HFF-Myc (cell line): ENCODE measurements at regions not wholly inside any gene's neighbourhood (a gene's known extent, or its start where the extent isn't known, plus 50 kb on each side); places are given as distances from the start of the nearest gene placed in this dataset.

ENCODE experiments used
- DNase-seq: peaks from one replicate; pipeline ENCODE4 v3.0.0-alpha.2; 2011; ENCODE audit warnings: low read depth; ENCODE audit errors: extremely low read depth
- H3K4me3 ChIP-seq: replicated peaks from 2 replicates; pipeline ENCODE4 v1.5.1; 2011; ENCODE audit warnings: low read depth, mild to moderate bottlenecking, control low read depth, low read length
- CTCF ChIP-seq: IDR thresholded peaks from 2 replicates; pipeline ENCODE4 v1.5.1; 2012; ENCODE audit warnings: mild to moderate bottlenecking, low read depth, low read length, control low read depth; ENCODE audit errors: missing control alignments

- TF ChIP-seq CTCF = no peak
- no peak overlapping the region for H3K4me3 ChIP-seq
- no peak for DNase-seq
Observed at GRCh38 chr6:121799574-121799973, 364.1 kb downstream of the GJA1 start.

- H3K4me3 ChIP-seq = no peak overlapping the region
- no peak for TF ChIP-seq CTCF
- no peak for DNase-seq
Observed at GRCh38 chr6:121800047-121800446, 364.6 kb downstream of the GJA1 start.

GRCh38 chr6:121806116-121806515 is 370.7 kb downstream of the GJA1 start:
- no peak for TF ChIP-seq CTCF
- no peak overlapping the region for H3K4me3 ChIP-seq

GRCh38 chr6:121809211-121809610 is 373.8 kb downstream of the GJA1 start:
- no peak for DNase-seq
- no peak overlapping the region for H3K4me3 ChIP-seq
- no peak for TF ChIP-seq CTCF

More at GRCh38 chr6:121806116-121806515, 370.7 kb downstream of the GJA1 start:
- no peak for DNase-seq

GRCh38 chr6:121810158-121811032 is 374.9 kb downstream of the GJA1 start:
- no peak overlapping the region for H3K4me3 ChIP-seq
- no peak for DNase-seq
- no peak for TF ChIP-seq CTCF

GRCh38 chr6:121811106-121811505 is 375.7 kb downstream of the GJA1 start:
- no peak overlapping the region for H3K4me3 ChIP-seq
- DNase-seq = no peak
- no peak for TF ChIP-seq CTCF

- H3K4me3 ChIP-seq = no peak overlapping the region
- no peak for TF ChIP-seq CTCF
- no peak for DNase-seq
Observed at GRCh38 chr6:121816361-121816760, 380.9 kb downstream of the GJA1 start.
